Neuron (in vitro differentiated cells): ENCODE measurements at regions not wholly inside any gene's neighbourhood (a gene's known extent, or its start where the extent isn't known, plus 50 kb on each side); places are given as distances from the start of the nearest gene placed in this dataset.

ENCODE experiments used
- H2AFZ ChIP-seq: one replicate; pipeline ENCODE4 v1.6.1; 2013; ENCODE audit warnings: low read depth, mild to moderate bottlenecking, inconsistent platforms, low read length, moderate library complexity
- H3K27me3 ChIP-seq: one replicate; pipeline ENCODE4 v1.6.1; 2013; ENCODE audit warnings: low read length; ENCODE audit not compliant: insufficient read depth
- H3K36me3 ChIP-seq: one replicate; pipeline ENCODE4 v1.6.1; 2013; ENCODE audit warnings: low read length; ENCODE audit not compliant: insufficient read depth
- H3K4me1 ChIP-seq: one replicate; pipeline ENCODE4 v1.6.1; 2013; ENCODE audit warnings: low read length; ENCODE audit not compliant: insufficient read depth
- H3K4me3 ChIP-seq: 2 replicates; pipeline ENCODE4 v1.5.1; 2013; ENCODE audit warnings: mild to moderate bottlenecking, low read length, moderate library complexity
- H3K9me3 ChIP-seq: one replicate; pipeline ENCODE4 v1.6.1; 2013; ENCODE audit warnings: low read length

GRCh38 chr10:58980826-58981415 lies 195.5 kb upstream of the PHYHIPL start:
- no peaks in the 10 kb centered on the region for H3K36me3 ChIP-seq
- no peak overlapping the region for H2AFZ ChIP-seq
- H3K27me3 ChIP-seq = peaks cover 3% of the 10 kb centered on the region
- peaks cover 19% of the 10 kb centered on the region for H3K4me1 ChIP-seq
- H3K9me3 ChIP-seq = no peaks in the 10 kb centered on the region
- no peak overlapping the region for H3K4me3 ChIP-seq

- Histone ChIP-seq H2AFZ (no peak overlapping the region), H3K4me3 (no peak overlapping the region), H3K4me1 (peaks cover 19% of the 10 kb centered on the region), H3K36me3 (no peaks in the 10 kb centered on the region), H3K27me3 (no peaks in the 10 kb centered on the region), H3K9me3 (no peaks in the 10 kb centered on the region)
Measured at GRCh38 chr10:58981846-58982245, 194.6 kb upstream of the PHYHIPL start.

GRCh38 chr10:58982470-58983239 lies 193.8 kb upstream of the PHYHIPL start:
- peaks cover 19% of the 10 kb centered on the region for H3K4me1 ChIP-seq
- no peaks in the 10 kb centered on the region for H3K36me3 ChIP-seq
- no peaks in the 10 kb centered on the region for H3K9me3 ChIP-seq
- no peaks in the 10 kb centered on the region for H3K27me3 ChIP-seq
- H2AFZ ChIP-seq = no peak overlapping the region
- H3K4me3 ChIP-seq = no peak overlapping the region

GRCh38 chr10:58985216-58985615 lies 191.2 kb upstream of the PHYHIPL start:
- Histone ChIP-seq H2AFZ (no peak overlapping the region), H3K27me3 (no peaks in the 10 kb centered on the region), H3K4me3 (no peak overlapping the region), H3K4me1 (peaks cover 19% of the 10 kb centered on the region), H3K9me3 (no peaks in the 10 kb centered on the region), H3K36me3 (no peaks in the 10 kb centered on the region)

- H3K4me1 ChIP-seq = peaks cover 11% of the 10 kb centered on the region
- no peaks in the 10 kb centered on the region for H3K9me3 ChIP-seq
- H3K27me3 ChIP-seq = no peaks in the 10 kb centered on the region
- no peak overlapping the region for H2AFZ ChIP-seq
- H3K4me3 ChIP-seq = no peak overlapping the region
- no peaks in the 10 kb centered on the region for H3K36me3 ChIP-seq
Measured at GRCh38 chr10:58989486-58990039, 186.9 kb upstream of the PHYHIPL start.

- H2AFZ ChIP-seq = no peak overlapping the region
- H3K36me3 ChIP-seq = no peaks in the 10 kb centered on the region
- H3K4me3 ChIP-seq = no peak overlapping the region
- H3K27me3 ChIP-seq = no peaks in the 10 kb centered on the region
- H3K9me3 ChIP-seq = no peaks in the 10 kb centered on the region
- H3K4me1 ChIP-seq = peaks cover 11% of the 10 kb centered on the region
Measured at GRCh38 chr10:58990693-58991092, 185.8 kb upstream of the PHYHIPL start.

GRCh38 chr10:58991856-58992255 lies 184.6 kb upstream of the PHYHIPL start:
- Histone ChIP-seq H3K27me3 (no peaks in the 10 kb centered on the region), H3K4me1 (peaks cover 11% of the 10 kb centered on the region), H3K4me3 (no peak overlapping the region), H3K36me3 (no peaks in the 10 kb centered on the region), H2AFZ (no peak overlapping the region), H3K9me3 (no peaks in the 10 kb centered on the region)

GRCh38 chr10:58992830-58993460 lies 183.5 kb upstream of the PHYHIPL start:
- no peak overlapping the region for H2AFZ ChIP-seq
- H3K4me1 ChIP-seq = peaks cover 11% of the 10 kb centered on the region
- no peak overlapping the region for H3K4me3 ChIP-seq
- H3K27me3 ChIP-seq = no peaks in the 10 kb centered on the region
- H3K36me3 ChIP-seq = no peaks in the 10 kb centered on the region
- H3K9me3 ChIP-seq = no peaks in the 10 kb centered on the region

GRCh38 chr10:58993480-58994221 lies 182.8 kb upstream of the PHYHIPL start:
- H3K4me3 ChIP-seq = no peak overlapping the region
- H3K9me3 ChIP-seq = no peaks in the 10 kb centered on the region
- no peaks in the 10 kb centered on the region for H3K27me3 ChIP-seq
- peaks cover 11% of the 10 kb centered on the region for H3K4me1 ChIP-seq
- no peak overlapping the region for H2AFZ ChIP-seq
- no peaks in the 10 kb centered on the region for H3K36me3 ChIP-seq

GRCh38 chr10:58994226-58995057 lies 182.0 kb upstream of the PHYHIPL start:
- H2AFZ ChIP-seq = no peak overlapping the region
- H3K36me3 ChIP-seq = no peaks in the 10 kb centered on the region
- no peaks in the 10 kb centered on the region for H3K9me3 ChIP-seq
- no peaks in the 10 kb centered on the region for H3K27me3 ChIP-seq
- no peak overlapping the region for H3K4me3 ChIP-seq
- peaks cover 11% of the 10 kb centered on the region for H3K4me1 ChIP-seq

GRCh38 chr10:58995058-58995596 lies 181.3 kb upstream of the PHYHIPL start:
- H3K27me3 ChIP-seq = no peaks in the 10 kb centered on the region
- no peak overlapping the region for H2AFZ ChIP-seq
- H3K36me3 ChIP-seq = no peaks in the 10 kb centered on the region
- no peaks in the 10 kb centered on the region for H3K9me3 ChIP-seq
- peaks cover 11% of the 10 kb centered on the region for H3K4me1 ChIP-seq
- no peak overlapping the region for H3K4me3 ChIP-seq

- no peaks in the 10 kb centered on the region for H3K36me3 ChIP-seq
- peaks cover 11% of the 10 kb centered on the region for H3K4me1 ChIP-seq
- peaks cover 2% of the 10 kb centered on the region for H3K27me3 ChIP-seq
- no peaks in the 10 kb centered on the region for H3K9me3 ChIP-seq
- no peak overlapping the region for H3K4me3 ChIP-seq
- no peak overlapping the region for H2AFZ ChIP-seq
Measured at GRCh38 chr10:58996063-58996462, 180.4 kb upstream of the PHYHIPL start.
